IPS-18a (cell line): ENCODE measurements at regions not wholly inside any gene's neighbourhood (a gene's known extent, or its start where the extent isn't known, plus 50 kb on each side); places are given as distances from the start of the nearest gene placed in this dataset.

ENCODE experiments used
- H3K27ac ChIP-seq: one replicate; pipeline ENCODE4 v1.5.1; 2013; ENCODE audit warnings: low read length
- H3K27me3 ChIP-seq: one replicate; pipeline ENCODE4 v1.6.1; 2013; ENCODE audit warnings: mild to moderate bottlenecking, low read length; ENCODE audit not compliant: control insufficient read depth, insufficient read depth
- H3K36me3 ChIP-seq: one replicate; pipeline ENCODE4 v1.6.1; 2013; ENCODE audit warnings: low read depth, low read length; ENCODE audit not compliant: control insufficient read depth
- H3K4me1 ChIP-seq: one replicate; pipeline ENCODE4 v1.6.1; 2013; ENCODE audit warnings: low read depth, low read length; ENCODE audit not compliant: control insufficient read depth
- H3K4me3 ChIP-seq: one replicate; pipeline ENCODE4 v1.5.1; 2013; ENCODE audit warnings: low read length
- H3K9ac ChIP-seq: one replicate; pipeline ENCODE4 v1.6.1; 2013; ENCODE audit warnings: mild to moderate bottlenecking, low read length, moderate library complexity
- H3K9me3 ChIP-seq: one replicate; pipeline ENCODE4 v1.6.1; 2013; ENCODE audit warnings: low read depth, low read length; ENCODE audit not compliant: control insufficient read depth

- no peak overlapping the region for H3K9ac ChIP-seq
- no peaks in the 10 kb centered on the region for H3K4me1 ChIP-seq
- H3K36me3 ChIP-seq: no peaks in the 10 kb centered on the region
- H3K27me3 ChIP-seq: no peaks in the 10 kb centered on the region
- no peak overlapping the region for H3K27ac ChIP-seq
- H3K9me3 ChIP-seq: peaks cover 29% of the 10 kb centered on the region
- no peak overlapping the region for H3K4me3 ChIP-seq
These were observed 271.8 kb downstream of the ALG10 start for GRCh38 chr12:34294137-34294536.

DNA sequence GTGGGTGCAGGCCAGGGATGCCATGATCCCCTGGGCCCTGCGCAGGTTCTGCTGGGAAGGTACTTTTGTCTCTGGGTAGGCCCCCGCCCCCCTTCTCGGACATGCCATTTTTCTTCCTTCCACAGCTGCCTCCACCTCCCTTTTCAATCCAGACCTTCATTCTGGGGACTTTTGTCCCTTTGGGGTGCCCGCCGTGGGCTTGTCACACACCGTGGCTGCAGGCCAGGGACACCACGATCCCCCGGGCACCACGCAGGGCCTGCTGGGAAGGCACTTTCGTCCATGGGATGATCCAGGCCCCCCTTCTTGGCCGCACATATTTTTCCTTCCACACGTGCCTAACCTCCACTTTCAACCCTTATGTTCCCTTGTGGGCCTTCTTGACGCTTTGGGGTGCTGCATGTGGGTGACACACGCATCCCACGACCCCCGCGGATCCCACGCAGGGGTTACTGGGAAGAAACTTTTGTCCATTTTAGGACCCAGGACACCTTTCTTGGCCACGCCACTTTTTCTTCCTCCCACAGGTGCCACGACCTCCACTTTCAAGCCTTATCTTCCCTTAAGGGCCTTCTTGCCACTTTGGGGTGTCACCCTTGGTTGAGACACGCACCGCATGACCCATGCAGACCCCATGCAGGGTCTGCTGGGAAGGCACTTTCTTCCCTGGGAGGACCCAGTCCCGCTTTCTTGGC, 272.5 kb downstream of the ALG10 start:
- H3K27ac ChIP-seq: no peak overlapping the region
- no peaks in the 10 kb centered on the region for H3K36me3 ChIP-seq
- H3K9ac ChIP-seq: no peak overlapping the region
- peaks cover 31% of the 10 kb centered on the region for H3K9me3 ChIP-seq
- H3K4me1 ChIP-seq: no peaks in the 10 kb centered on the region
- no peak overlapping the region for H3K4me3 ChIP-seq
- H3K27me3 ChIP-seq: no peaks in the 10 kb centered on the region

DNA sequence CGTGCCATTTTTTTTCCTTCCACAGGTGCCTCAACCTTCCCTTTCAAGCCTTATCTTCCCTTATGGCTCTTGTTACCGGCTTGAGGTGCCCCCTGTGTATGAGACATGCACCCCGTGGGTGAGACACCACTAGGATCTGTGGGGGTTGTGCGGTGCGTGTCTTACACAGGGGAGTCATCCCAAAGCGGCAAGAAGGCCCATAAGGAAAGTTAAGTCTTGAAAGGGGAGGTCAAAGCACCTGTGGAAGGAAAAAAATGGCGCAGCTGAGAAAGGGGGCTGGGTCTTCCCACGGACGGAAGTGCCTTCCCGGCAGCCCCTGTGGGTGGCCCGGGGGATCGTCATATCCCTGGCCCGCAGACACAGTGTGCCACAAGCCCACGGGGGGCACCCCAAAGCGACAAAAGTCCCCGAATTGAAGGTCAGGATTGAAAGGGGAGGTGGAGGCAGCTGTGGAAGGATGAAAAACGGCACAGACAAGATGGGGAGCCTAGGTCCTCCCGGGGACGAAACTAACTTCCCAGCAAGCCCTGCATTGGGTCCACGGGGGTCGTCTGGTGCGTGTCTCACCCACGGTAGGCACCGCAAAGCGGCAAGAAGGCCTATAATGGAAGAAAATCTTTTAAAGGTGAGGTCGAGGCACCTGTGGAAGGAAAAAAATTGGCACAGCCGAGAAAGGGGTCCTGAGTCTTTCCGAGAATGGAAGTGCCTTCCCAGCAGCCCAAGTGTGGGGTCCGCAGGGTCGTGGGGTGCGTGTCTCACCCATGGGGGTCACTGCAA, 273.3 kb downstream of the ALG10 start:
- H3K9me3 ChIP-seq: peaks cover 38% of the 10 kb centered on the region
- no peak overlapping the region for H3K9ac ChIP-seq
- H3K4me3 ChIP-seq: no peak overlapping the region
- no peaks in the 10 kb centered on the region for H3K36me3 ChIP-seq
- no peak overlapping the region for H3K27ac ChIP-seq
- no peaks in the 10 kb centered on the region for H3K27me3 ChIP-seq
- no peaks in the 10 kb centered on the region for H3K4me1 ChIP-seq

GRCh38 chr12:34296143-34297041, 274.1 kb downstream of the ALG10 start:
- Histone ChIP-seq H3K9ac (no peak overlapping the region), H3K27ac (no peak overlapping the region), H3K4me3 (no peak overlapping the region), H3K36me3 (no peaks in the 10 kb centered on the region), H3K9me3 (peaks cover 43% of the 10 kb centered on the region), H3K27me3 (no peaks in the 10 kb centered on the region), H3K4me1 (no peaks in the 10 kb centered on the region)

DNA sequence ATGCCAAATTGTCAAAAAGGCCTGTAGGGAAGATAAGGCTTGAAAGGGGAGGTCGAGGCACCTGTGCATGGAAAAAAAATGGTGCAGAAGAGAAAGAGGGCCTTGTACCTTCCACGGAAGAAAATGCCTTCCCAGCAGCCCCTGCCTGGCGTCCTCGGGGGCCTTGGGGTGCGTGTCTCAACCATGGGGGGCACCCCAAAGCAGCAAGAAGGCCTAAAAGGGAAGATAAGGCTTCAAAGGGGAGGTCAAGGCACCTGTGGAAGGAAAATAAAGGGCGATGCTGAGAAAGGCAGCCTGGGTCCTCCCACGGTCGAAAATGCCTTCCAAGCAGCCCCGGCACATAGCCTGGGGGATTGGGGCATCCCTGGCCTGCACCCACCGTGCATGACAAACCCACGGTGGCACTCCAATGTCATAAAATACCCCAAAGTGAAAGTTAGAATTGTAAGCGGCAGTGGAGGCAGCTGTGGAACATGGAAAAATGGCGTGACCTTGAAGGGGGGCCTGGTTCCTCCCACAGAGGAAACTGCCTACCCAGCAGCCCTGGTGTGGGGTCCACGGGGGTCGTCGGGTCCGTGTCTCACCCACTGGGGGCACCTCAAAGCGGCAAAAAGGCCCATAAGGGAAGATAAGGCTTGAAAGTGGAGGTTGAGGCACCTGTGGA, 275.0 kb downstream of the ALG10 start:
- H3K9ac ChIP-seq: no peak overlapping the region
- H3K27me3 ChIP-seq: no peaks in the 10 kb centered on the region
- no peak overlapping the region for H3K27ac ChIP-seq
- H3K4me1 ChIP-seq: no peaks in the 10 kb centered on the region
- H3K36me3 ChIP-seq: no peaks in the 10 kb centered on the region
- H3K4me3 ChIP-seq: no peak overlapping the region
- H3K9me3 ChIP-seq: peaks cover 43% of the 10 kb centered on the region

DNA sequence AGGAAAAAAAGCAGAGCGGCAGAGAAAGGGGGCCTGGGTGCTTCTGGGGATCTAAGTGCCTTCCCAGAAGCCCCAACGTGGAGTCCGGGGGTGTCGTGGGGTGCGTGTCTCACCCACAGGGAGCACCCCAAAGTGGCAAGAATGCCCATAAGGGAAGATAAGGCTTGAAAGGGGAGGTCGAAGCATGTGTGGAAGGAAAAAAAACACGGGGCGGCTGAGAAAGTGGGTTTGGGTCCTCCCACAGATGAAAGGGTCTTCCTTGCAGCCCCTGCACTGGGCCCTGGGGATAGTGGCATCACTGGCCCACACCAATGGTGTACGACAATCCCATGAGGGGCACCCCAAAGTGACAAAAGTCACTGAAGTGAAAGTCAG, 275.5 kb downstream of the ALG10 start:
- H3K27me3 ChIP-seq: no peaks in the 10 kb centered on the region
- H3K9ac ChIP-seq: no peak overlapping the region
- peaks cover 43% of the 10 kb centered on the region for H3K9me3 ChIP-seq
- H3K4me1 ChIP-seq: no peaks in the 10 kb centered on the region
- H3K4me3 ChIP-seq: no peak overlapping the region
- H3K27ac ChIP-seq: no peak overlapping the region
- H3K36me3 ChIP-seq: no peaks in the 10 kb centered on the region

DNA sequence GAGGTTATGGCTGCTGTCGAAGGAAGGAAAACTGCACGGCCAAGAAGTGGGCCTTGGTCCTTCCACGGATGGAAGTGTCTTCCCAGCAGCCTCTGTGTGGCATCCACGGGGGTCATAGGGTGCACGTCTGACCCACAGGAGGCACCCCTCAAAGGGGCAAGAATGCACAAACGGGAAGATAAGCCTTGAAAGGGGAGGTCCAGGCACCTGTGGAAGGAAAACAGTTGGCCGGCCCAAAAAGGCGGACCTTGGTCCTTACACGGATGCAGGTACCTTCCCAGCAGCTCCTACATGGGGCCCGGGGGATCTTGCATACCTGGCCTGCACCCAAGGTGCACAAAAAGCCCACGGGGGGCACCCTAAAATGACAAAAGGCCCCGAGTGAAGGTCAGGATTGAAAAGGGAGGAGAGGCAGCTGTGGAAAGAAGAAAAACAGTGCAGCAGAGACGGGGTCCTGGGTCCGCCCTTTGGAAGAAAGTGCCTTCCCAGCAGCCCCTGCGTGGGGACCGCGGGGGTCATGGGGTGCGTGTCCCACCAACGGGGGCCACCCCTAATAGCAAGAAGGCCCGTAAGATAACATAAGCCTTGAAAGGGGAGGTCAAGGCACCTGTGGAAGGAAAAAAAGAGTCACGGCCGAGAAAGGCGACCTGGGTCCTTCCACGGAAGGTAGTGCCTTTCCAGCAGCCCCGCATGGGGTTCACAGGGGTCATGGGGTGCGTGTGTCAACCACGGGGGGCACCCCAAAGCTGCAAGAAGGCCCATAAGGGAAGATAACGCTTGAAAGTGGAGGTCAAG, 276.1 kb downstream of the ALG10 start:
- H3K27me3 ChIP-seq: no peaks in the 10 kb centered on the region
- H3K9ac ChIP-seq: no peak overlapping the region
- no peak overlapping the region for H3K27ac ChIP-seq
- no peak overlapping the region for H3K4me3 ChIP-seq
- H3K36me3 ChIP-seq: no peaks in the 10 kb centered on the region
- no peaks in the 10 kb centered on the region for H3K4me1 ChIP-seq
- peaks cover 46% of the 10 kb centered on the region for H3K9me3 ChIP-seq

- no peak overlapping the region for H3K27ac ChIP-seq
- H3K9ac ChIP-seq: no peak overlapping the region
- H3K4me1 ChIP-seq: no peaks in the 10 kb centered on the region
- no peak overlapping the region for H3K4me3 ChIP-seq
- no peaks in the 10 kb centered on the region for H3K27me3 ChIP-seq
- peaks cover 39% of the 10 kb centered on the region for H3K9me3 ChIP-seq
- no peaks in the 10 kb centered on the region for H3K36me3 ChIP-seq
These were observed 276.9 kb downstream of the ALG10 start for GRCh38 chr12:34298971-34299801.

- Histone ChIP-seq H3K4me3 (no peak overlapping the region), H3K4me1 (no peaks in the 10 kb centered on the region), H3K9me3 (peaks cover 39% of the 10 kb centered on the region), H3K27me3 (no peaks in the 10 kb centered on the region), H3K36me3 (no peaks in the 10 kb centered on the region), H3K9ac (no peak overlapping the region), H3K27ac (no peak overlapping the region)
These were observed 277.5 kb downstream of the ALG10 start for GRCh38 chr12:34299802-34300193.
